Body of pancreas (tissue), 4 donors: ENCODE measurements at regions not wholly inside any gene's neighbourhood (a gene's known extent, or its start where the extent isn't known, plus 50 kb on each side); places are given as distances from the start of the nearest gene placed in this dataset.
"Not testable (repeated sequence)": the region's sequence is repeated elsewhere in the genome, so short reads cannot be mapped to it uniquely, and the experiment has no call there.

Experiments
- ATAC-seq: fragments of 150-250 bp; one replicate; pipeline ENCODE4 v1.9.1; 2016
- DNase-seq, 4 donors: peaks; one replicate each; pipeline ENCODE4 v3.0.0-alpha.2; 2019
- H3K27ac ChIP-seq, 4 donors: fragments of 200-600 bp; sonication (generic); 1 replicate in 3 of 4; 2 replicates in 1 of 4; pipeline versions ENCODE4 v1.5.1 to v1.6.1; 2016 to 2019; ENCODE audit warnings: mild to moderate bottlenecking in 1 of 4, mixed read lengths in 1 of 4, moderate library complexity in 1 of 4
- H3K27me3 ChIP-seq, 2 donors: fragments of 200-600 bp; sonication (generic); one replicate each; pipeline ENCODE4 v1.6.0; 2016; ENCODE audit warnings: mild to moderate bottlenecking in 1 of 2
- H3K36me3 ChIP-seq, 2 donors: fragments of 200-600 bp; sonication (generic); replicated peaks in 1 of 2; 2 replicates each; pipeline ENCODE4 v1.5.1; 2016; ENCODE audit warnings: low read depth in 2 of 2; ENCODE audit not compliant: insufficient read depth in 1 of 2
- H3K4me1 ChIP-seq: fragments of 200-600 bp; sonication (generic); one replicate; pipeline ENCODE4 v1.6.0; 2016
- H3K4me3 ChIP-seq, 2 donors: fragments of 200-600 bp; sonication (generic); 1 replicate in 1 of 2; 2 replicates in 1 of 2; pipeline ENCODE4 v1.5.1; 2016 to 2019
- H3K9me3 ChIP-seq, 3 donors: fragments of 200-600 bp; sonication (generic); 1 replicate in 2 of 3; 2 replicates in 1 of 3; pipeline ENCODE4 v1.5.1; 2016
- POLR2A ChIP-seq, 3 donors: fragments of 450-650 bp; IDR thresholded peaks; one replicate each; pipeline ENCODE4 v1.6.1; 2016; ENCODE audit warnings: antibody characterized with exemption in 3 of 3, mild to moderate bottlenecking in 2 of 3
- WGBS, 2 donors: methylation state at CpG; one replicate each; pipeline ENCODE4 v1.1.5; 2017; 5-methylcytosine and 5-hydroxymethylcytosine counted together
- intact Hi-C: fragments of 100-400 bp; cut with DNase I; formaldehyde crosslinking; loops from one replicate; pipeline ENCODE4 v1.15.1; 2023
- TF ChIP-seq, protein P1 (sequence below), 7 experiments: fragments of 450-650 bp in 4 of 7; fragments of 200-600 bp in 3 of 7; sonication (generic) in 3 of 7; IDR thresholded peaks; one replicate each; pipeline ENCODE4 v1.5.1; 2016 to 2019; ENCODE audit warnings: antibody characterized with exemption in 7 of 7

DNA sequence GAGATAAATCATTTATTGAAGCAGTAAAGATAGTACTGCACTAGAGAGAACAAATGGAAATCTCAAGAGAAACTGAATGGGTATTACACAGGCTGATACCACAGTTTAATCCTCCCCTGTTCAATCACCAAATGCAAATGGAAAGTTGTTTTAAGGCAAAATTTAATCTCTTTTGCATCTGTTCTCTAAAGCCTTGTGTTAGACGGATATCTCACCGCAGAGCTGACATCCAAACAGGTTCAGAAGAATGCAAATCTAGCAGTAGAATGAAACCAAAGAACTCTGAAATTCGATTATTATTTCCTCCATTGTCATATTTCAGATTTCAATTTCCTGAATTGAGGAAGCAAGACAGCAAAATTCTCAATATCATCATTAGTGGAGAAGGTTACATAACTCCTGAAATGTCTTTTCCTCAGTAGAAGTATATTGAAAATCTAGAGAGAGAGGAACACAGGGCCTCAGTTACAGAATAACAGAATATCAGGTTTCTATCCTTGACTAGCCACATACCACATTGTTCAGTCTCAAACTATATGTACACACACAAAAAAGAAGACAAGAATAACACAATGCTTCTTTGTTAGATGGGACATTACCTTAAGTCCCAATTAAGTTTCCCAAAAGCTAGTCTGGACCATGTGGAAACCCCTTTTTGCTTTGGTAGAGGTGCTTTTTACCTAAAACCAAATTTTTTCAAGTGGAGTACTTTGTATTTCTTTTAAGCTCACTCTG, 94.1 kb upstream of the BANK1 start:
- Histone ChIP-seq H3K27ac (no peak overlapping the region), H3K4me1 (no peaks in the 10 kb centered on the region), H3K9me3 (no peaks in the 10 kb centered on the region), H3K36me3 (no peaks in the 10 kb centered on the region), H3K27me3 (no peaks in the 10 kb centered on the region), H3K4me3 (no peak overlapping the region)
- 63 to 64% methylated on average over 3 of the region's 3 CpGs for WGBS, 2 donors
- intact Hi-C loops, result no loop called here
- DNase-seq (no peak), ATAC-seq (no peak)
- TF ChIP-seq POLR2A (IDR thresholded peaks at IDR 0.05), result no peak
- TF ChIP-seq, protein P1, sequence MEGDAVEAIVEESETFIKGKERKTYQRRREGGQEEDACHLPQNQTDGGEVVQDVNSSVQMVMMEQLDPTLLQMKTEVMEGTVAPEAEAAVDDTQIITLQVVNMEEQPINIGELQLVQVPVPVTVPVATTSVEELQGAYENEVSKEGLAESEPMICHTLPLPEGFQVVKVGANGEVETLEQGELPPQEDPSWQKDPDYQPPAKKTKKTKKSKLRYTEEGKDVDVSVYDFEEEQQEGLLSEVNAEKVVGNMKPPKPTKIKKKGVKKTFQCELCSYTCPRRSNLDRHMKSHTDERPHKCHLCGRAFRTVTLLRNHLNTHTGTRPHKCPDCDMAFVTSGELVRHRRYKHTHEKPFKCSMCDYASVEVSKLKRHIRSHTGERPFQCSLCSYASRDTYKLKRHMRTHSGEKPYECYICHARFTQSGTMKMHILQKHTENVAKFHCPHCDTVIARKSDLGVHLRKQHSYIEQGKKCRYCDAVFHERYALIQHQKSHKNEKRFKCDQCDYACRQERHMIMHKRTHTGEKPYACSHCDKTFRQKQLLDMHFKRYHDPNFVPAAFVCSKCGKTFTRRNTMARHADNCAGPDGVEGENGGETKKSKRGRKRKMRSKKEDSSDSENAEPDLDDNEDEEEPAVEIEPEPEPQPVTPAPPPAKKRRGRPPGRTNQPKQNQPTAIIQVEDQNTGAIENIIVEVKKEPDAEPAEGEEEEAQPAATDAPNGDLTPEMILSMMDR (IDR thresholded peaks at IDR 0.05), result no peak

DNA sequence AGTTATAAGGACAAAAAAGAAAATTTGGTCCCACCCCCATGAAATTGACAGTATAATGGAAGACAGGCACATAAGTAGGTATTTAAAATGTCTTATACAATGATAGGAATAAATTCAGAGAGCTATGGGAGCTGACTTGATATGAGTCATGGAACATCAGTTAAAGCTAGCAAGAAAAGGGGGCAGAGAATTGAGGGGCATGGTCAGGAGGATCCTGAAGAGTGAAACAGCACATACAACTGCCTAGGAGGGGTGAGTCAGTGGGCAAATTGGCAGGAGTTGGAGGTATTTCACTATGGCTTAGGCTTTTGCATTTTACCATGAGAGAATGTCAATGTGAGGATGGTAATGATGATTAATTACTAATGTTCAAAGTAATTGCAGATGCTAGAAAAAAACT, 95.4 kb upstream of the BANK1 start:
- intact Hi-C loops, result no loop called here
- no peak for ATAC-seq
- no peak for TF ChIP-seq POLR2A (IDR thresholded peaks at IDR 0.05)
- TF ChIP-seq, protein P1 (IDR thresholded peaks at IDR 0.05), result no peak

DNA sequence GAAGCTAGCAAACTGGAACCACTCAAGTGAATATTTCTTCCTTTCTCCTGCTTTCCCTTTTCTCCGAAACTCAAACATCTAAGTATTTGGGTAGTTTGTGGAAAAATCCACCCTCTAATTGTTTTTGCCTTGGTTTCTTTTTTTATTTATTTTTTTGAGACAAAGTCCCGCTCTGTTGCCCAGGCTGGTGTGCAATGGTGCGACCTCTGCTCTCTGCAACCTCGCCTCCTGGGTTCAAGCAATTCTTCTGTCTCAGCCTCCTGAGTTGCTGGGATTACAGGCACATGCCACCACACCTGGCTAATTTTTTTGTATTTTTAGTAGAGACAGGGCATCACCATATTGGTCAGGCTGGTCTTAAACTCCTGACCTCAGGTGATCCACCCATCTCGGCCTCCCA, 96.1 kb upstream of the BANK1 start:
- intact Hi-C loops, H3K27ac ChIP-seq, H3K4me1 ChIP-seq, DNase-seq, H3K4me3 ChIP-seq, H3K9me3 ChIP-seq, ATAC-seq, H3K36me3 ChIP-seq, H3K27me3 ChIP-seq: not testable (repeated sequence)
- WGBS, 2 donors, result 85 to 92% methylated on average over 5 of the region's 5 CpGs

More for the DNA sequence above, 95.4 kb upstream of the BANK1 start:
- H3K4me3 ChIP-seq, result no peak overlapping the region
- no peaks in the 10 kb centered on the region for H3K4me1 ChIP-seq
- H3K27me3 ChIP-seq, result no peaks in the 10 kb centered on the region
- no peaks in the 10 kb centered on the region for H3K36me3 ChIP-seq
- H3K27ac ChIP-seq, result no peak overlapping the region
- H3K9me3 ChIP-seq, result no peaks in the 10 kb centered on the region
- DNase-seq, result no peak

- intact Hi-C loops, result no loop called here
These were observed 96.6 kb upstream of the BANK1 start for GRCh38 chr4:101693842-101694398.

GRCh38 chr4:101689220-101689619, 101.3 kb upstream of the BANK1 start:
- TF ChIP-seq POLR2A (IDR thresholded peaks at IDR 0.05), result no peak
- TF ChIP-seq, protein P1 (IDR thresholded peaks at IDR 0.05), result no peak

More at GRCh38 chr4:101693842-101694398, 96.6 kb upstream of the BANK1 start:
- no peaks in the 10 kb centered on the region for H3K36me3 ChIP-seq
- DNase-seq (no peak), ATAC-seq (no peak)
- H3K9me3 ChIP-seq, result no peaks in the 10 kb centered on the region
- H3K4me3 ChIP-seq, result no peak overlapping the region
- no peaks in the 10 kb centered on the region for H3K27me3 ChIP-seq
- TF ChIP-seq POLR2A (IDR thresholded peaks at IDR 0.05), result no peak
- TF ChIP-seq, protein P1 (IDR thresholded peaks at IDR 0.05), result no peak
- H3K27ac ChIP-seq, result no peak overlapping the region
- WGBS, 2 donors, result 39 to 42% methylated on average over 6 of the region's 6 CpGs
- H3K4me1 ChIP-seq, result peaks cover 5% of the 10 kb centered on the region

More at GRCh38 chr4:101689220-101689619, 101.3 kb upstream of the BANK1 start:
- H3K27ac ChIP-seq, result no peak overlapping the region
- H3K9me3 ChIP-seq, result no peaks in the 10 kb centered on the region
- ATAC-seq (no peak), DNase-seq (no peak)
- H3K4me1 ChIP-seq, result peaks cover 8% of the 10 kb centered on the region
- H3K36me3 ChIP-seq, result no peaks in the 10 kb centered on the region
- intact Hi-C loops, result no loop called here
- H3K4me3 ChIP-seq, result no peak overlapping the region
- no peaks in the 10 kb centered on the region for H3K27me3 ChIP-seq
- 25 to 29% methylated on average over 1 of the region's 1 CpG for WGBS, 2 donors
